ENCODE measurements at regions not wholly inside any gene's neighbourhood (a gene's known extent, or its start where the extent isn't known, plus 50 kb on each side); places are given as distances from the start of the nearest gene placed in this dataset.

DNA sequence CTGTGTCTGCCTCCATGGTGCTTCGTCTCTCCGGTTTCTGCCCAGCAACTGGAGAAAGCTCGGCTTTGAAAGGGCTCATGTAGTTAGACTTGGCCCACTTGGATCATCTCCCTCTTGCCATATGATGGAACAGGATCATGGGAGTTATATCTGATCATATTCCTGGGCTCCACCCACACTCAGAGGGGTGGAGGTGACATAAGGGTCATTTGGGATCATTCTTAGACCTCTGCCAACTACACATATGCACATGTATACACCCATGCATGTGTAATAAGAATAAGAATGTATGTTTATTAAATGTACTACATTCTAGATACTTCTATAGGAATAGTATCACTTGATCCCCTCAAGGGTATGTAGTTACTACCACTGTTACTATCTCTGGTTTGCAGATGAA is 74.1 kb upstream of the WNT4 start:
- Histone ChIP-seq H4K8ac (ENCODE audit: low read depth, low read length) (no peak overlapping the region), H3K4ac (ENCODE audit: low read depth, low read length) (no peak overlapping the region), H3K27ac (ENCODE audit: low read depth, low read length) (no peak overlapping the region), H2BK5ac (ENCODE audit: low read length) (no peak overlapping the region), H3K27me3 (ENCODE audit: insufficient read depth, low read length, poor library complexity) (no peaks in the 10 kb centered on the region), H3K36me3 (ENCODE audit: control insufficient read depth, insufficient read depth, low read length) (no peaks in the 10 kb centered on the region), H3K56ac (ENCODE audit: low read length) (no peak overlapping the region), H3K23ac (ENCODE audit: low read length) (no peak overlapping the region), H2BK120ac (ENCODE audit: low read depth, low read length) (no peak overlapping the region), H3K4me2 (ENCODE audit: low read length) (no peak overlapping the region), H3K18ac (ENCODE audit: low read length) (no peak overlapping the region), H3K4me1 (ENCODE audit: control insufficient read depth, low read depth, low read length) (no peaks in the 10 kb centered on the region), H3K79me2 (ENCODE audit: control insufficient read depth, insufficient read depth, low read length) (no peaks in the 10 kb centered on the region), H3K9ac (ENCODE audit: low read length) (no peak overlapping the region), H4K5ac (ENCODE audit: low read length) (no peak overlapping the region), H3K79me1 (ENCODE audit: low read length) (no peaks in the 10 kb centered on the region), H2AK5ac (ENCODE audit: low read length) (no peak overlapping the region), H3K4me3 (ENCODE audit: low read length) (no peak overlapping the region), H2BK15ac (replicated peaks; ENCODE audit: low read depth) (no peak overlapping the region)
- DNase-seq: no peak
- no CpG with 5 or more reads among the region's 3 CpGs for WGBS (ENCODE audit: extremely low coverage, insufficient coverage, low lambda C conversion rate)

DNA sequence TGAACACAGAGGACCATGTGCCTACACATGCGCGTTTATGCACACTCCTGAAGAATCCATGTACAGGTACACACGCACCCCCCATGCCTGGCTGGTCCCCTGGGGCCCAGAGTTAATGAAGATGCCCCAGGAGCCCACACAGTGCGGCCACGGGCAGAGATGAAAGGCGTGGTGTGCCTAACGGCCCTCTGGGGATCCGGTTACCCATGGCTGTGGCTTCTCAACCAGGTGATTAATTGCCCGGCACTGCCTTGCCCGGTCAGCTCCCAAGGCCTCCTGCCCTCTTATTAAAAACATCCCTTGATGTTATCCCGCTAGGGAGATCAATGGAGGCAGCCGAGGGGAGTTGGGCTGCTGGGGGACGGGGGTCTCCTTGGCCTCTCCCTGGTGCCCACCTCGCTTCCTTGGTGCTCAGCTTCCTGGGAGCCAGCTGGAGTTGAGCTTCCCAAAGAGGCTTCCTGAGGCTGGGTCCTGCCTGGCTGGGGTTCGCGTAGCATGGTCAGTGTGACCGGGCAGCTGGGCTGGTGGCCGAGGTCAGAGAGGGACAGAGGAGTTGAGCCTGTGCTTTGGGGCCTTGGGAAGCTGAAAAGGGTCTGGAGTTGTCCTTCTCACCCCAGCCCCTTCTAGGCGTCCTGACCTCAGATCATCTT is 75.0 kb upstream of the WNT4 start:
- no peak overlapping the region for H2BK15ac ChIP-seq (replicated peaks; ENCODE audit: low read depth)
- no peak overlapping the region for H4K8ac ChIP-seq (ENCODE audit: low read depth, low read length)
- no CpG with 5 or more reads among the region's 19 CpGs for WGBS (ENCODE audit: extremely low coverage, insufficient coverage, low lambda C conversion rate)
- no peak overlapping the region for H3K4me2 ChIP-seq (ENCODE audit: low read length)
- no peak overlapping the region for H2BK5ac ChIP-seq (ENCODE audit: low read length)
- H3K4ac ChIP-seq (ENCODE audit: low read depth, low read length): no peak overlapping the region
- no peak for DNase-seq
- H2AK5ac ChIP-seq (ENCODE audit: low read length): no peak overlapping the region
- no peak overlapping the region for H3K27ac ChIP-seq (ENCODE audit: low read depth, low read length)
- H3K18ac ChIP-seq (ENCODE audit: low read length): no peak overlapping the region
- H3K79me2 ChIP-seq (ENCODE audit: control insufficient read depth, insufficient read depth, low read length): no peaks in the 10 kb centered on the region
- H3K4me1 ChIP-seq (ENCODE audit: control insufficient read depth, low read depth, low read length): no peaks in the 10 kb centered on the region
- H3K9ac ChIP-seq (ENCODE audit: low read length): no peak overlapping the region
- no peaks in the 10 kb centered on the region for H3K36me3 ChIP-seq (ENCODE audit: control insufficient read depth, insufficient read depth, low read length)
- no peak overlapping the region for H3K56ac ChIP-seq (ENCODE audit: low read length)
- no peak overlapping the region for H2BK120ac ChIP-seq (ENCODE audit: low read depth, low read length)
- no peak overlapping the region for H3K4me3 ChIP-seq (ENCODE audit: low read length)
- no peaks in the 10 kb centered on the region for H3K27me3 ChIP-seq (ENCODE audit: insufficient read depth, low read length, poor library complexity)
- H3K79me1 ChIP-seq (ENCODE audit: low read length): no peaks in the 10 kb centered on the region
- no peak overlapping the region for H3K23ac ChIP-seq (ENCODE audit: low read length)
- no peak overlapping the region for H4K5ac ChIP-seq (ENCODE audit: low read length)

DNA sequence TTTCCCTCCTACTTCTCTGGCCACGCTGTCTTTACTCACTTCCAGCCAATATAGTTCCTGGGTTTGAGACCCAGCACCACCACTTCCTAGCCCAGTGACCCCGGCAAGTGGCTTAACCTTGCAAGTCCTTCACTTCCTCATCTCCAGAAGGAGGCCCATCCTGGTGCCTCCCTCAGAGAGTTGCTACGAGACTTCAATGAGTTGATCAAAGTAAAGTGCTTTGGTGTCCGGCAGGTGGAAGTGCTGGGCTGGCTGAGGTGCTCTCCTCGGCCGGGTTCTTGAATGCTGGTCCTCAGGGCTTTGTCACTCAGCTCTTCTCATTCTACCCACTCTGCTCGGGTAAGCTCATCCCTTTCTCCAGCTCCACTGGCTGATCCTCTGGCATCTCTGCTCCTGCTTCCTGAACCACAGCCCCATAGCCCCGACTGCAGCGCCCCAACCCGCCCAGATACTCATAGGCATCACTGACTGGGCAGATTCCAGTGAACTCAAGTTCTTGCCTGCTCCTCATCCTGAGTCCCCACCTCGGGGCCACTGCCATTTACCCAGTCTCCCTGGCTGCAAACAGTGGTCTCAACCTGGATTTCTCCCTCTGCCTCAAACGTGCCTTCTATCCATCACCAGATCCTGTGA is 75.8 kb upstream of the WNT4 start:
- no peak overlapping the region for H3K56ac ChIP-seq (ENCODE audit: low read length)
- H3K4ac ChIP-seq (ENCODE audit: low read depth, low read length): no peak overlapping the region
- no peaks in the 10 kb centered on the region for H3K27me3 ChIP-seq (ENCODE audit: insufficient read depth, low read length, poor library complexity)
- H2BK5ac ChIP-seq (ENCODE audit: low read length): no peak overlapping the region
- no peak overlapping the region for H3K27ac ChIP-seq (ENCODE audit: low read depth, low read length)
- H3K4me1 ChIP-seq (ENCODE audit: control insufficient read depth, low read depth, low read length): no peaks in the 10 kb centered on the region
- no peaks in the 10 kb centered on the region for H3K79me1 ChIP-seq (ENCODE audit: low read length)
- H3K23ac ChIP-seq (ENCODE audit: low read length): no peak overlapping the region
- no peak overlapping the region for H2AK5ac ChIP-seq (ENCODE audit: low read length)
- no peak overlapping the region for H3K18ac ChIP-seq (ENCODE audit: low read length)
- H3K4me2 ChIP-seq (ENCODE audit: low read length): no peak overlapping the region
- H2BK120ac ChIP-seq (ENCODE audit: low read depth, low read length): no peak overlapping the region
- no peak overlapping the region for H4K8ac ChIP-seq (ENCODE audit: low read depth, low read length)
- no peak overlapping the region for H3K4me3 ChIP-seq (ENCODE audit: low read length)
- no CpG with 5 or more reads among the region's 12 CpGs for WGBS (ENCODE audit: extremely low coverage, insufficient coverage, low lambda C conversion rate)
- H3K9ac ChIP-seq (ENCODE audit: low read length): no peak overlapping the region
- H2BK15ac ChIP-seq (replicated peaks; ENCODE audit: low read depth): no peak overlapping the region
- H4K5ac ChIP-seq (ENCODE audit: low read length): no peak overlapping the region
- no peaks in the 10 kb centered on the region for H3K36me3 ChIP-seq (ENCODE audit: control insufficient read depth, insufficient read depth, low read length)
- no peaks in the 10 kb centered on the region for H3K79me2 ChIP-seq (ENCODE audit: control insufficient read depth, insufficient read depth, low read length)
- DNase-seq: no peak

DNA sequence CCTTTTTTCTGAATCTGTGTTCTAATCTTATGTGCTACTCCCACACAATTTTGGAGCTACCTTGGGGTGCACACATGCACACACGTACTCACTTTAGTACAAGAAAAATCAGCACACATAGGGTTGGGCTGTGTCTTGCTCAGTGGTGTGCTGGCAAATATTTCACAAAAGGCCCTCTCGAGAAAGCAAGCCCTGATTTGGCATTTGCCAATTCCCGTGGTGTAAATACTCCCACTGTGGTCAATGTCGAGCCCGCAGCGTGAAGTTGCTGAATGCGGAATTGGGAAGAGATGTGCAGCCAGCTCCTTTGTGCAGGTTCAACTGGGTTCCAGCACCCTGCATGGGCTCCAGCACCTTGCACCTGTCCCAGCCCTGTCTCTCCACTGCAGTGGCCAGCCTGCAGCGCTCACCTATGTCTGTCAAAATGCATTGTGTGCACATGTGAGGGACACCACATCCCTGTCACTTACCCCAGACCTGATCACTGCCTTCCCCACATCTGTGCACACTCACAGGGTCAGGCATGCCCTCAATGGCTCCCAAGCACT is 78.4 kb upstream of the WNT4 start:
- H2BK15ac ChIP-seq (replicated peaks; ENCODE audit: low read depth): no peak overlapping the region
- H3K18ac ChIP-seq (ENCODE audit: low read length): no peak overlapping the region
- no peak overlapping the region for H4K5ac ChIP-seq (ENCODE audit: low read length)
- no peak overlapping the region for H3K4me2 ChIP-seq (ENCODE audit: low read length)
- no peak overlapping the region for H3K4ac ChIP-seq (ENCODE audit: low read depth, low read length)
- H3K4me1 ChIP-seq (ENCODE audit: control insufficient read depth, low read depth, low read length): no peaks in the 10 kb centered on the region
- no peaks in the 10 kb centered on the region for H3K79me1 ChIP-seq (ENCODE audit: low read length)
- no peak for DNase-seq
- H3K36me3 ChIP-seq (ENCODE audit: control insufficient read depth, insufficient read depth, low read length): no peaks in the 10 kb centered on the region
- H3K23ac ChIP-seq (ENCODE audit: low read length): no peak overlapping the region
- H3K79me2 ChIP-seq (ENCODE audit: control insufficient read depth, insufficient read depth, low read length): no peaks in the 10 kb centered on the region
- H3K4me3 ChIP-seq (ENCODE audit: low read length): no peak overlapping the region
- H2AK5ac ChIP-seq (ENCODE audit: low read length): no peak overlapping the region
- no peak overlapping the region for H3K9ac ChIP-seq (ENCODE audit: low read length)
- no peak overlapping the region for H4K8ac ChIP-seq (ENCODE audit: low read depth, low read length)
- H3K27ac ChIP-seq (ENCODE audit: low read depth, low read length): no peak overlapping the region
- H3K56ac ChIP-seq (ENCODE audit: low read length): no peak overlapping the region
- no peaks in the 10 kb centered on the region for H3K27me3 ChIP-seq (ENCODE audit: insufficient read depth, low read length, poor library complexity)
- H2BK120ac ChIP-seq (ENCODE audit: low read depth, low read length): no peak overlapping the region
- no CpG with 5 or more reads among the region's 8 CpGs for WGBS (ENCODE audit: extremely low coverage, insufficient coverage, low lambda C conversion rate)
- no peak overlapping the region for H2BK5ac ChIP-seq (ENCODE audit: low read length)

DNA sequence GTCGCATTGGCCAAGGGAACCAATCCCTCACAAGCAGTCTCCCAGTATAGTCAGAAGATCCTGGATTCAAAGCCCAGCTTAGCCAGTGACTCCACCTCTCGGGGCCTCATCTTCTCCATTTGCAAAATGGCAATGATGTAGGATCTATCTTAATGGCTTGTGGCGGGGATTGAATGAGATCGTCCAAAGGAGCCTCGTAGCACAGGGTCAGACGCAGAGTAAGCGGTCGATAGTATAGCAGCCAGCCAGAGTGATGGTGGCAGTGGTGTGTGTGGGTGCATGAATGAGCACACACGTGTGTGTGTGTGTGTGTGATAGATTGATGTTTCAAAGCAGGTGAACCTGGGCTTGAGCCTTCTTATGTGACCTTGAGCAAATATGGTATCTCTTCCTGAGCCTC is 79.8 kb upstream of the WNT4 start:
- H3K18ac ChIP-seq (ENCODE audit: low read length): no peak overlapping the region
- H3K27me3 ChIP-seq (ENCODE audit: insufficient read depth, low read length, poor library complexity): no peaks in the 10 kb centered on the region
- H2AK5ac ChIP-seq (ENCODE audit: low read length): no peak overlapping the region
- H3K79me2 ChIP-seq (ENCODE audit: control insufficient read depth, insufficient read depth, low read length): no peaks in the 10 kb centered on the region
- no peak overlapping the region for H3K27ac ChIP-seq (ENCODE audit: low read depth, low read length)
- no peak overlapping the region for H3K9ac ChIP-seq (ENCODE audit: low read length)
- H2BK120ac ChIP-seq (ENCODE audit: low read depth, low read length): no peak overlapping the region
- H3K23ac ChIP-seq (ENCODE audit: low read length): no peak overlapping the region
- no peak overlapping the region for H3K4me3 ChIP-seq (ENCODE audit: low read length)
- no CpG with 5 or more reads among the region's 9 CpGs for WGBS (ENCODE audit: extremely low coverage, insufficient coverage, low lambda C conversion rate)
- H3K79me1 ChIP-seq (ENCODE audit: low read length): no peaks in the 10 kb centered on the region
- no peak for DNase-seq
- no peak overlapping the region for H3K4ac ChIP-seq (ENCODE audit: low read depth, low read length)
- no peak overlapping the region for H4K5ac ChIP-seq (ENCODE audit: low read length)
- no peak overlapping the region for H2BK15ac ChIP-seq (replicated peaks; ENCODE audit: low read depth)
- no peaks in the 10 kb centered on the region for H3K4me1 ChIP-seq (ENCODE audit: control insufficient read depth, low read depth, low read length)
- H3K4me2 ChIP-seq (ENCODE audit: low read length): no peak overlapping the region
- no peaks in the 10 kb centered on the region for H3K36me3 ChIP-seq (ENCODE audit: control insufficient read depth, insufficient read depth, low read length)
- no peak overlapping the region for H2BK5ac ChIP-seq (ENCODE audit: low read length)
- no peak overlapping the region for H3K56ac ChIP-seq (ENCODE audit: low read length)
- no peak overlapping the region for H4K8ac ChIP-seq (ENCODE audit: low read depth, low read length)

All from mesendoderm (in vitro differentiated cells).